ENCODE measurements at regions not wholly inside any gene's neighbourhood (a gene's known extent, or its start where the extent isn't known, plus 50 kb on each side); places are given as distances from the start of the nearest gene placed in this dataset.
A peak's percentile ranks its signal among the peaks of the same experiment; 100 is the strongest.

- no peaks in the 10 kb centered on the region for H3K4me1 ChIP-seq (ENCODE audit: control insufficient read depth, insufficient read depth, low read length)
- DNase-seq (ENCODE audit: low read depth, low spot score) = no peak
- no peaks in the 10 kb centered on the region; the same call in 1 of the 2 replicates for H3K9me3 ChIP-seq (ENCODE audit: control insufficient read depth, insufficient read depth, low read length)
- no peak overlapping the region for H3K4me3 ChIP-seq (ENCODE audit: low read length)
- H3K27me3 ChIP-seq (ENCODE audit: control insufficient read depth, insufficient read depth, low read length) = no peaks in the 10 kb centered on the region
- no peaks in the 10 kb centered on the region for H3K36me3 ChIP-seq (ENCODE audit: control insufficient read depth, insufficient read depth, low read length)
- no peak overlapping the region for H3K27ac ChIP-seq (ENCODE audit: low read length)
- no CpG with 5 or more reads among the region's 3 CpGs for WGBS (ENCODE audit: insufficient coverage, insufficient read length)
Observed at GRCh38 chr4:137468836-137469235, 63.5 kb downstream of the PCDH18 start.

DNA sequence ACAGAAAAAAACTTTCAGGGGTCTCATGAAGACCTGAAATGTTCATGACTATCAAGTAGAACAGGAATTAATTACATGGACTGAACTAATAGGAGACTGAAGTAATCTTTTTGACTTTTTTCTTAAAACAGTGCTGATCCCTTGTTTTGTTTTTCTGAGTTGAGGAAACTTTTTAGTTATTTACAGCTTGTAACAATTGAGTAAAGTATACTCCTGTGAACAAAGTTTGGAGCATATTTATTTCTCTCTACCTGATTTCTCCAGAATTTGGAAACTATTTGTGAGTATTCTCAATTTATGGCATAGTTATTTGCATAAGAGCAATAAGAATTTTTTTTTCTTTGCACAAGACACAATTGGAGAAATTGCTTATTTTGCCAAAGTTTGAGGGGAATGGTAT, 64.8 kb downstream of the PCDH18 start:
- Histone ChIP-seq H3K4me3 (ENCODE audit: low read length) (no peak overlapping the region), H3K36me3 (ENCODE audit: control insufficient read depth, insufficient read depth, low read length) (no peaks in the 10 kb centered on the region), H3K27ac (ENCODE audit: low read length) (no peak overlapping the region), H3K4me1 (ENCODE audit: control insufficient read depth, insufficient read depth, low read length) (no peaks in the 10 kb centered on the region), H3K27me3 (ENCODE audit: control insufficient read depth, insufficient read depth, low read length) (no peaks in the 10 kb centered on the region), H3K9me3 (ENCODE audit: control insufficient read depth, insufficient read depth, low read length) (no peaks in the 10 kb centered on the region; the same call in none of the 2 replicates)
- no peak for DNase-seq (ENCODE audit: low read depth, low spot score)

DNA sequence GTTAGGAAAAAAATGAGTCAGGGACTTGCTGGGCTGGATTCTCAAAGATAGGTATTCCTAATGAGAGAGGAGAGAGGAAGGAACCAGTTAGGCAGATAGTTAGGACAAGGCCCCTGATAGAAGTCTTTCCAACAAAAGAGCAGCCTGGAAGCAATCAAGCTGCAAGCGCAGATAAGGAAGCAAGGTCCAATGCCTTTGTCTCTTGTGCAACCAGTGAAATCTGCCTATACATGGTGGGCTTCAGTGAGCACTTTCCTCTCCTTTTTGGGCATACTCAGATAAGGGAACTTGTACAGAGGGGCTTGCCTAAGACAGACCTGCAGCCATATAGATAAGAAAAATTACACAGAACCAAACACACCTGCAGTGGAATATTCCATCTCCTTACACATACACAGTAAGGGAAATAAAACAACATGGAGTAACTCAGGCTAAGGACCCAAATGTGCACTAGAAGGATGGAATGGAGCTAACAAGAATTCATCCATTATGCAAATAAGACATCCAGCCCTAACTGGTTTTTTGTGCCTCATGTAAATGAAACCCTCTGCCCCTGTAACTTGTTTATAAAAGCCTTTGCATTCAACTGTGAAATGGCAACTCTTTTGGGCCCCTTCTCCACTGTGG, 68.8 kb downstream of the PCDH18 start:
- WGBS (ENCODE audit: insufficient coverage, insufficient read length) = no CpG with 5 or more reads among the region's 1 CpG
- Histone ChIP-seq H3K36me3 (ENCODE audit: control insufficient read depth, insufficient read depth, low read length) (no peaks in the 10 kb centered on the region), H3K9me3 (ENCODE audit: control insufficient read depth, insufficient read depth, low read length) (no peaks in the 10 kb centered on the region; the same call in none of the 2 replicates), H3K4me3 (ENCODE audit: low read length) (no peak overlapping the region), H3K4me1 (ENCODE audit: control insufficient read depth, insufficient read depth, low read length) (no peaks in the 10 kb centered on the region), H3K27me3 (ENCODE audit: control insufficient read depth, insufficient read depth, low read length) (no peaks in the 10 kb centered on the region), H3K27ac (ENCODE audit: low read length) (no peak overlapping the region)
- DNase-seq (ENCODE audit: low read depth, low spot score) = no peak

DNA sequence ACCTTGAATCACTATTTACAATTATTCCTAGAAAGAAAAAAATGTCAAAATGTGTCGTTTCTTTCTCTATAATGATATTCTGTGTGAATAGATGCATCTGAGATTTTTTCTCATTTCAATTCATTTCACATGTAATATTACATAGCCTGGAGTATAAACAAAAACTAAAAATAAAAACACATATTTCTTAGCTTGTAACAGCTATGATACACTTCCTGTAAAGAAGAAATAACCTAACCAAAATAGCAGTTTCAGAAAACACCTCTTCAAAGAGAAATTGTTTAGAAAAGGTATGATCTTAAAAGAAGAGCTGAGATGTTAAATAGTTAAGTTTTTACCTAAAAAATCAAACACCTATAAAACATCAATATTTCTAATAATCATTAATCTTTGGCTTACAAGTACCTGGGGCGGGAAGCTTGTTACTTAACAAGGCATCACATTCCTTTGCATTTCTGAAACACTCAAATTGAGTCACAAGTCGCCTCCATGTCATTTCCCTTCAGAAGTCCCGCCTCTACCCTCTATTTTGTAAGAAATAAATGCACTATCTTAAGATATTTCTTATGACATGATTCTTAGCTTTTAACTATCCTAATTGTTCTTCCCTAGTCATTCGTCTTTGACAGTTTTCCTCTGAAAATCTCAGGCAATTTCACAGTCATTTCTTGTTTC, 76.5 kb downstream of the PCDH18 start:
- Histone ChIP-seq H3K36me3 (ENCODE audit: control insufficient read depth, insufficient read depth, low read length) (no peaks in the 10 kb centered on the region), H3K4me1 (ENCODE audit: control insufficient read depth, insufficient read depth, low read length) (peaks cover 1% of the 10 kb centered on the region; the same call in 1 of the 2 replicates), H3K9me3 (ENCODE audit: control insufficient read depth, insufficient read depth, low read length) (no peaks in the 10 kb centered on the region), H3K27ac (ENCODE audit: low read length) (no peak overlapping the region), H3K4me3 (ENCODE audit: low read length) (no peak overlapping the region), H3K27me3 (ENCODE audit: control insufficient read depth, insufficient read depth, low read length) (no peaks in the 10 kb centered on the region)
- no peak for DNase-seq (ENCODE audit: low read depth, low spot score)
- no CpG with 5 or more reads among the region's 5 CpGs for WGBS (ENCODE audit: insufficient coverage, insufficient read length)

- no peaks in the 10 kb centered on the region for H3K9me3 ChIP-seq (ENCODE audit: control insufficient read depth, insufficient read depth, low read length)
- H3K4me3 ChIP-seq (ENCODE audit: low read length) = no peak overlapping the region
Observed at GRCh38 chr4:137454767-137455166, 77.5 kb downstream of the PCDH18 start.

GRCh38 chr4:137452799-137453198, 79.5 kb downstream of the PCDH18 start:
- Histone ChIP-seq H3K9me3 (ENCODE audit: control insufficient read depth, insufficient read depth, low read length) (no peaks in the 10 kb centered on the region), H3K4me3 (ENCODE audit: low read length) (no peak overlapping the region), H3K27ac (ENCODE audit: low read length) (no peak overlapping the region), H3K27me3 (ENCODE audit: control insufficient read depth, insufficient read depth, low read length) (no peaks in the 10 kb centered on the region), H3K36me3 (ENCODE audit: control insufficient read depth, insufficient read depth, low read length) (no peaks in the 10 kb centered on the region), H3K4me1 (ENCODE audit: control insufficient read depth, insufficient read depth, low read length) (peaks cover 1% of the 10 kb centered on the region; the same call in 1 of the 2 replicates)
- no peak for DNase-seq (ENCODE audit: low read depth, low spot score)
- no CpG with 5 or more reads among the region's 1 CpG for WGBS (ENCODE audit: insufficient coverage, insufficient read length)

More at GRCh38 chr4:137454767-137455166, 77.5 kb downstream of the PCDH18 start:
- no peaks in the 10 kb centered on the region for H3K27me3 ChIP-seq (ENCODE audit: control insufficient read depth, insufficient read depth, low read length)
- no peaks in the 10 kb centered on the region for H3K36me3 ChIP-seq (ENCODE audit: control insufficient read depth, insufficient read depth, low read length)
- peaks cover 1% of the 10 kb centered on the region; the same call in 1 of the 2 replicates for H3K4me1 ChIP-seq (ENCODE audit: control insufficient read depth, insufficient read depth, low read length)
- DNase-seq (ENCODE audit: low read depth, low spot score) = no peak
- H3K27ac ChIP-seq (ENCODE audit: low read length) = no peak overlapping the region

- peak; percentile 41 for DNase-seq (ENCODE audit: low read depth, low spot score)
- Histone ChIP-seq H3K4me3 (ENCODE audit: low read length) (no peak overlapping the region), H3K9me3 (ENCODE audit: control insufficient read depth, insufficient read depth, low read length) (no peaks in the 10 kb centered on the region), H3K36me3 (ENCODE audit: control insufficient read depth, insufficient read depth, low read length) (no peaks in the 10 kb centered on the region), H3K27ac (ENCODE audit: low read length) (no peak overlapping the region), H3K4me1 (ENCODE audit: control insufficient read depth, insufficient read depth, low read length) (peaks cover 1% of the 10 kb centered on the region; the same call in 1 of the 2 replicates), H3K27me3 (ENCODE audit: control insufficient read depth, insufficient read depth, low read length) (no peaks in the 10 kb centered on the region)
- no CpG with 5 or more reads among the region's 3 CpGs for WGBS (ENCODE audit: insufficient coverage, insufficient read length)
Observed at GRCh38 chr4:137451172-137451825, 81.0 kb downstream of the PCDH18 start.

GRCh38 chr4:137448402-137448801, 83.9 kb downstream of the PCDH18 start:
- no peaks in the 10 kb centered on the region for H3K27me3 ChIP-seq (ENCODE audit: control insufficient read depth, insufficient read depth, low read length)
- H3K27ac ChIP-seq (ENCODE audit: low read length) = no peak overlapping the region
- DNase-seq (ENCODE audit: low read depth, low spot score) = no peak
- no peaks in the 10 kb centered on the region for H3K36me3 ChIP-seq (ENCODE audit: control insufficient read depth, insufficient read depth, low read length)
- peaks cover 1% of the 10 kb centered on the region; the same call in 1 of the 2 replicates for H3K4me1 ChIP-seq (ENCODE audit: control insufficient read depth, insufficient read depth, low read length)
- no peak overlapping the region for H3K4me3 ChIP-seq (ENCODE audit: low read length)
- no CpG with 5 or more reads among the region's 1 CpG for WGBS (ENCODE audit: insufficient coverage, insufficient read length)
- H3K9me3 ChIP-seq (ENCODE audit: control insufficient read depth, insufficient read depth, low read length) = no peaks in the 10 kb centered on the region

DNA sequence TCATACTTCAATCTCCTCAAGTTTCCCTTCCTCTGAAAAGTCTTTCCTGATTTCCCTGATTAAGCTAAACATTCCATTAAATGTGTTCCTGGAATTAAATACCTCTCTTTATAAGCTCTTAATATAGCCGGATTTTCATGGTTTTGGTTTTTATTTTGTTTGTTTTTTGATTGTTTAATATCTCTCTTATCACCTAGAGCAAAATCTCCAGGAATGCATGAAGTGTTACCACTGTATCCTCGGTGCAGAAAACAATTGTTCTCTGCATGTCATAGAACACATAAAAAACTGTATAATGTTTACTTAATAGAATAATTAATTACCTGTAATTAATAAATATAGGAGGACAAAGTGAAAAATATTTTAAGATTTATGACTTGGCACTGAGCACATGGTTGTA, 86.2 kb downstream of the PCDH18 start:
- WGBS (ENCODE audit: insufficient coverage, insufficient read length) = no CpG with 5 or more reads among the region's 2 CpGs
- Histone ChIP-seq H3K27ac (ENCODE audit: low read length) (no peak overlapping the region), H3K9me3 (ENCODE audit: control insufficient read depth, insufficient read depth, low read length) (no peaks in the 10 kb centered on the region), H3K36me3 (ENCODE audit: control insufficient read depth, insufficient read depth, low read length) (no peaks in the 10 kb centered on the region), H3K4me1 (ENCODE audit: control insufficient read depth, insufficient read depth, low read length) (no peaks in the 10 kb centered on the region), H3K27me3 (ENCODE audit: control insufficient read depth, insufficient read depth, low read length) (no peaks in the 10 kb centered on the region), H3K4me3 (ENCODE audit: low read length) (no peak overlapping the region)
- DNase-seq (ENCODE audit: low read depth, low spot score) = no peak

- Histone ChIP-seq H3K27me3 (ENCODE audit: control insufficient read depth, insufficient read depth, low read length) (no peaks in the 10 kb centered on the region), H3K36me3 (ENCODE audit: control insufficient read depth, insufficient read depth, low read length) (no peaks in the 10 kb centered on the region), H3K27ac (ENCODE audit: low read length) (no peak overlapping the region), H3K4me1 (ENCODE audit: control insufficient read depth, insufficient read depth, low read length) (no peaks in the 10 kb centered on the region), H3K4me3 (ENCODE audit: low read length) (no peak overlapping the region), H3K9me3 (ENCODE audit: control insufficient read depth, insufficient read depth, low read length) (no peaks in the 10 kb centered on the region)
- no CpG with 5 or more reads among the region's 3 CpGs for WGBS (ENCODE audit: insufficient coverage, insufficient read length)
- no peak for DNase-seq (ENCODE audit: low read depth, low spot score)
Observed at GRCh38 chr4:137443031-137443800, 89.1 kb downstream of the PCDH18 start.

Measured in iPS DF 6.9 (cell line).